ENCODE measurements at regions not wholly inside any gene's neighbourhood (a gene's known extent, or its start where the extent isn't known, plus 50 kb on each side); places are given as distances from the start of the nearest gene placed in this dataset.

GRCh38 chr13:111536075-111536642 lies 215.7 kb downstream of the TEX29 start:
- CTCF ChIA-PET, result interaction anchor here (1.7 kb wide), 1 partner anchor 31 kb away, joined by 6 read pairs; no protein-coding TSS in a partner anchor
- H3K27ac Mint-ChIP-seq, result no peak overlapping the region
- ATAC-seq (no peak), DNase-seq (ENCODE audit: low spot score) (no peak)
- POLR2A ChIA-PET, result no interaction called here
- H3K36me3 Mint-ChIP-seq, result no peaks in the 10 kb centered on the region
- peak overlapping the region; percentile 67; the same call in 1 of the 2 replicates for H3K4me3 Mint-ChIP-seq
- peaks cover 63% of the 10 kb centered on the region for H3K27me3 Mint-ChIP-seq (ENCODE audit: low read depth)
- H3K4me1 Mint-ChIP-seq, result peaks cover 79% of the 10 kb centered on the region
- TF ChIP-seq USF2 (CRISPR knock-in tag; IDR thresholded peaks at IDR 0.05) (no peak), RELA (CRISPR knock-in tag; IDR thresholded peaks at IDR 0.05; ENCODE audit: borderline replicate concordance) (no peak), FOXP1 (CRISPR knock-in tag; IDR thresholded peaks at IDR 0.05; ENCODE audit: borderline replicate concordance) (no peak), NR2C2 (CRISPR knock-in tag; IDR thresholded peaks at IDR 0.05) (no peak), NR1H2 (CRISPR knock-in tag; IDR thresholded peaks at IDR 0.05) (no peak)
- no peaks in the 10 kb centered on the region for H3K9me3 Mint-ChIP-seq

DNA sequence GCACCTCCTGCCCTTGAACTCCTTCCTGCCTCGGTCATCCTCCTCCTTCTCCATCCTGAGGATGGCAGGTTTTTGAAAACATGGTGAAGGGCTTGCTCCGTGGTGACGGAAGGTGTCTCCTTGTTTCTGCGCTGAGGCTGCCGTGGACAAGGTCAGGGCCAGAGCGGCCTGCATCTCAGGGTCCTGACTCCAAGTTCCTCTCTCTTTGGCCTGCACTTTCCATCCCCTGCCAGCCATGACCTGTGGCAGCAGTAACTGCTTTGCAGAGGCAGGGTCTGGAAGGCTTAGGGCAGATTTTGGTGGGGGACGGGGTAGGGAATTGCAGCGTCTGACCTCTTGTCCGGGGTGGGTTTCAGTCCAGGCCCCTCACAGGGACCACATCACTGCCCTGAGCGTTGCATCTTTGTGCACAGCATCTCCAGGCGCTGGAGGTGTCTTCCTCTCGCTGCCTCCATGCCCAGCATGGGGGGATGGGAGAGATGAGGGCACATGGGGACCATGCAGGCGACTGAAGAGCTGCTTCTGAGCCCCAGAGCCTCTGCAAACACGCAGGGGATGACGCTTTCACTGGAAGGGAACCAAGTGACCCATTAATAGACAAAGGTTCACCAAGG lies 216.8 kb downstream of the TEX29 start:
- H3K4me1 Mint-ChIP-seq, result peaks cover 72% of the 10 kb centered on the region
- no peak overlapping the region for H3K27ac Mint-ChIP-seq
- H3K9me3 Mint-ChIP-seq, result no peaks in the 10 kb centered on the region
- H3K27me3 Mint-ChIP-seq (ENCODE audit: low read depth), result peaks cover 53% of the 10 kb centered on the region
- no peak for DNase-seq (ENCODE audit: low spot score)
- no peak for TF ChIP-seq ZNF317 (CRISPR knock-in tag; IDR thresholded peaks at IDR 0.05; ENCODE audit: borderline replicate concordance, low read depth)
- no peak for TF ChIP-seq ZNF232 (CRISPR knock-in tag; IDR thresholded peaks at IDR 0.05)
- TF ChIP-seq ATF6 (CRISPR knock-in tag; IDR thresholded peaks at IDR 0.05), result no peak
- no peak for TF ChIP-seq ZMAT4 (CRISPR knock-in tag; IDR thresholded peaks at IDR 0.05)
- no peak for TF ChIP-seq SOX15 (CRISPR knock-in tag; IDR thresholded peaks at IDR 0.05)
- no peak for TF ChIP-seq PRRX2 (CRISPR knock-in tag; IDR thresholded peaks at IDR 0.05)
- no peak for TF ChIP-seq CTCF (IDR thresholded peaks at IDR 0.05)
- TF ChIP-seq, protein P1, sequence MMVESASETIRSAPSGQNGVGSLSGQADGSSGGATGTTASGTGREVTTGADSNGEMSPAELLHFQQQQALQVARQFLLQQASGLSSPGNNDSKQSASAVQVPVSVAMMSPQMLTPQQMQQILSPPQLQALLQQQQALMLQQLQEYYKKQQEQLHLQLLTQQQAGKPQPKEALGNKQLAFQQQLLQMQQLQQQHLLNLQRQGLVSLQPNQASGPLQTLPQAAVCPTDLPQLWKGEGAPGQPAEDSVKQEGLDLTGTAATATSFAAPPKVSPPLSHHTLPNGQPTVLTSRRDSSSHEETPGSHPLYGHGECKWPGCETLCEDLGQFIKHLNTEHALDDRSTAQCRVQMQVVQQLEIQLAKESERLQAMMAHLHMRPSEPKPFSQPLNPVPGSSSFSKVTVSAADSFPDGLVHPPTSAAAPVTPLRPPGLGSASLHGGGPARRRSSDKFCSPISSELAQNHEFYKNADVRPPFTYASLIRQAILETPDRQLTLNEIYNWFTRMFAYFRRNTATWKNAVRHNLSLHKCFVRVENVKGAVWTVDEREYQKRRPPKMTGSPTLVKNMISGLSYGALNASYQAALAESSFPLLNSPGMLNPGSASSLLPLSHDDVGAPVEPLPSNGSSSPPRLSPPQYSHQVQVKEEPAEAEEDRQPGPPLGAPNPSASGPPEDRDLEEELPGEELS (CRISPR knock-in tag; IDR thresholded peaks at IDR 0.05), result no peak
- TF ChIP-seq HMGA2 (CRISPR knock-in tag; IDR thresholded peaks at IDR 0.05), result no peak
- TF ChIP-seq KAT7 (CRISPR knock-in tag; IDR thresholded peaks at IDR 0.05; ENCODE audit: borderline replicate concordance), result no peak
- TF ChIP-seq NR2C2 (CRISPR knock-in tag; IDR thresholded peaks at IDR 0.05), result no peak
- no peak for TF ChIP-seq SP1 (CRISPR knock-in tag; conservative IDR thresholded peaks at IDR 0.05)
- TF ChIP-seq, protein P2, sequence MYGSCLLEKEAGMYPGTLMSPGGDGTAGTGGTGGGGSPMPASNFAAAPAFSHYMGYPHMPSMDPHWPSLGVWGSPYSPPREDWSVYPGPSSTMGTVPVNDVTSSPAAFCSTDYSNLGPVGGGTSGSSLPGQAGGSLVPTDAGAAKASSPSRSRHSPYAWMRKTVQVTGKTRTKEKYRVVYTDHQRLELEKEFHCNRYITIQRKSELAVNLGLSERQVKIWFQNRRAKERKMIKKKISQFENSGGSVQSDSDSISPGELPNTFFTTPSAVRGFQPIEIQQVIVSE (CRISPR knock-in tag; IDR thresholded peaks at IDR 0.05; ENCODE audit: borderline replicate concordance), result no peak
- no peak for TF ChIP-seq ATF1 (CRISPR knock-in tag; IDR thresholded peaks at IDR 0.05)
- no peak for TF ChIP-seq ZNF263 (CRISPR knock-in tag; IDR thresholded peaks at IDR 0.05; ENCODE audit: low read depth)
- TF ChIP-seq TEAD1 (CRISPR knock-in tag; IDR thresholded peaks at IDR 0.05), result no peak
- H3K4me3 Mint-ChIP-seq, result no peak overlapping the region
- ATAC-seq, result no peak
- ChIA-PET POLR2A (no interaction called here), CTCF (no interaction called here)
- H3K36me3 Mint-ChIP-seq, result no peaks in the 10 kb centered on the region

All from WTC11 (cell line).